Tibial artery (tissue), 4 donors: ENCODE measurements at regions not wholly inside any gene's neighbourhood (a gene's known extent, or its start where the extent isn't known, plus 50 kb on each side); places are given as distances from the start of the nearest gene placed in this dataset.

ENCODE experiments used
- DNase-seq, 2 donors: peaks; one replicate each; pipeline ENCODE4 v3.0.0-alpha.2; 2019
- H3K27ac ChIP-seq, 2 donors: fragments of 200-600 bp; sonication (generic) in 1 of 2; 1 replicate in 1 of 2; 2 replicates in 1 of 2; pipeline ENCODE4 v1.5.1; 2018 to 2019; ENCODE audit warnings: mild to moderate bottlenecking in 1 of 2
- H3K27me3 ChIP-seq, 2 donors: fragments of 200-600 bp; sonication (generic) in 1 of 2; one replicate each; pipeline versions ENCODE4 v1.5.1 to v1.6.0; 2016 to 2019
- H3K36me3 ChIP-seq, 3 donors: fragments of 200-600 bp; sonication (generic) in 2 of 3; one replicate each; pipeline ENCODE4 v1.5.1; 2016 to 2019; ENCODE audit warnings: mild to moderate bottlenecking in 2 of 3
- H3K4me1 ChIP-seq, 4 donors: fragments of 200-600 bp; sonication (generic) in 2 of 4; 1 replicate in 3 of 4; 2 replicates in 1 of 4; pipeline ENCODE4 v1.5.1; 2016 to 2019
- H3K4me3 ChIP-seq, 2 donors: fragments of 200-600 bp; sonication (generic) in 1 of 2; 1 replicate in 1 of 2; 2 replicates in 1 of 2; pipeline ENCODE4 v1.5.1; 2018 to 2019; ENCODE audit warnings: mild to moderate bottlenecking in 2 of 2
- H3K9me3 ChIP-seq, 3 donors: fragments of 200-600 bp; sonication (generic) in 1 of 3; one replicate each; pipeline ENCODE4 v1.5.1; 2016 to 2019
- CTCF ChIP-seq, 2 experiments: fragments of 200-600 bp in 1 of 2; fragments of 450-650 bp in 1 of 2; IDR thresholded peaks; one replicate each; pipeline ENCODE4 v1.5.1; 2017 to 2019; ENCODE audit warnings: antibody characterized with exemption in 2 of 2, mild to moderate bottlenecking in 1 of 2, moderate library complexity in 1 of 2
- intact Hi-C: fragments of 100-400 bp; cut with DNase I; formaldehyde crosslinking; loops from one replicate; pipeline ENCODE4 v1.15.0; 2023; ENCODE audit warnings: low total_unique reads

- H3K9me3 ChIP-seq, result peaks cover 0 to 7% (median 0%) of the 10 kb centered on the region in 3 donors
- no peak for DNase-seq
- intact Hi-C loops, result no loop called here
- no peaks in the 10 kb centered on the region for H3K36me3 ChIP-seq
- H3K4me1 ChIP-seq, result no peaks in the 10 kb centered on the region
- H3K4me3 ChIP-seq, result no peak overlapping the region
- TF ChIP-seq CTCF (IDR thresholded peaks at IDR 0.05), result no peak
- no peak overlapping the region for H3K27ac ChIP-seq
- H3K27me3 ChIP-seq, result no peaks in the 10 kb centered on the region
These were observed 139.8 kb upstream of the KIT start for GRCh38 chr4:54517781-54518444.

DNA sequence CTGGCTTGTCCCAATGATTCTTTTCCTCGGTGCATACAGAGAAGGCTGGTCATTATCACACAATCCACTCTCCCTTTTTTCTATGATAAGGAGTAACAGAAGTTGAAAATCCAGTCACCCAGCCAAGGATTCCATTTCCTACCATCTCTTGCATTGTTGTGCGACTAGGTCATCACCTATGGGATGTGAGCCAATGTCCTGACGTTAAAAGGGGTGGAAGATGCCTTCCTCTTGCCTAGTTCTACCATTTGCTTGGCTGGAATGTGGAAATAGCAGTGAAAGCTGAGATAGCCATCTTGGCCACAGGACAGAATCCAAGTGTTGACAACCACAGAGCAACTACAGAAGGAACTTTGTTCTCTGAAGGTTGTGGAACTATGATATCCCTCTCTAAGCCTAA, 132.2 kb upstream of the KIT start:
- Histone ChIP-seq H3K36me3 (no peaks in the 10 kb centered on the region), H3K27me3 (no peaks in the 10 kb centered on the region), H3K27ac (no peak overlapping the region), H3K4me3 (no peak overlapping the region), H3K9me3 (peaks cover 0 to 7% (median 0%) of the 10 kb centered on the region in 3 donors), H3K4me1 (no peaks in the 10 kb centered on the region)
- no peak for DNase-seq
- no peak for TF ChIP-seq CTCF (IDR thresholded peaks at IDR 0.05)
- intact Hi-C loops, result no loop called here

- Histone ChIP-seq H3K36me3 (no peaks in the 10 kb centered on the region), H3K4me1 (no peaks in the 10 kb centered on the region), H3K4me3 (no peak overlapping the region), H3K9me3 (peaks cover 0 to 7% (median 0%) of the 10 kb centered on the region in 3 donors), H3K27ac (no peak overlapping the region), H3K27me3 (no peaks in the 10 kb centered on the region)
- no peak for TF ChIP-seq CTCF (IDR thresholded peaks at IDR 0.05)
- intact Hi-C loops, result no loop called here
- no peak for DNase-seq
These were observed 131.2 kb upstream of the KIT start for GRCh38 chr4:54526560-54526959.

- no peaks in the 10 kb centered on the region for H3K4me1 ChIP-seq
- no peaks in the 10 kb centered on the region for H3K27me3 ChIP-seq
- H3K36me3 ChIP-seq, result no peaks in the 10 kb centered on the region
- no peak overlapping the region for H3K27ac ChIP-seq
- no peak overlapping the region for H3K4me3 ChIP-seq
- peaks cover 0 to 2% (median 0%) of the 10 kb centered on the region in 3 donors for H3K9me3 ChIP-seq
- TF ChIP-seq CTCF (IDR thresholded peaks at IDR 0.05), result no peak
- DNase-seq, result no peak
- intact Hi-C loops, result no loop called here
These were observed 130.2 kb upstream of the KIT start for GRCh38 chr4:54527532-54527931.

GRCh38 chr4:54539500-54540029, 118.2 kb upstream of the KIT start:
- Histone ChIP-seq H3K36me3 (no peaks in the 10 kb centered on the region), H3K4me1 (peaks cover 0 to 11% (median 5%) of the 10 kb centered on the region in 4 donors), H3K27me3 (peaks cover 0 to 2% of the 10 kb centered on the region in 2 donors), H3K4me3 (peak overlapping the region; percentile 42 to 44), H3K9me3 (no peaks in the 10 kb centered on the region), H3K27ac (no peak overlapping the region)
- no peak for TF ChIP-seq CTCF (IDR thresholded peaks at IDR 0.05)
- intact Hi-C loops, result no loop called here
- DNase-seq, result peak; percentile 32 to 65
